ENCODE measurements at regions not wholly inside any gene's neighbourhood (a gene's known extent, or its start where the extent isn't known, plus 50 kb on each side); places are given as distances from the start of the nearest gene placed in this dataset.
"Not testable (repeated sequence)": the region's sequence is repeated elsewhere in the genome, so short reads cannot be mapped to it uniquely, and the experiment has no call there.

DNA sequence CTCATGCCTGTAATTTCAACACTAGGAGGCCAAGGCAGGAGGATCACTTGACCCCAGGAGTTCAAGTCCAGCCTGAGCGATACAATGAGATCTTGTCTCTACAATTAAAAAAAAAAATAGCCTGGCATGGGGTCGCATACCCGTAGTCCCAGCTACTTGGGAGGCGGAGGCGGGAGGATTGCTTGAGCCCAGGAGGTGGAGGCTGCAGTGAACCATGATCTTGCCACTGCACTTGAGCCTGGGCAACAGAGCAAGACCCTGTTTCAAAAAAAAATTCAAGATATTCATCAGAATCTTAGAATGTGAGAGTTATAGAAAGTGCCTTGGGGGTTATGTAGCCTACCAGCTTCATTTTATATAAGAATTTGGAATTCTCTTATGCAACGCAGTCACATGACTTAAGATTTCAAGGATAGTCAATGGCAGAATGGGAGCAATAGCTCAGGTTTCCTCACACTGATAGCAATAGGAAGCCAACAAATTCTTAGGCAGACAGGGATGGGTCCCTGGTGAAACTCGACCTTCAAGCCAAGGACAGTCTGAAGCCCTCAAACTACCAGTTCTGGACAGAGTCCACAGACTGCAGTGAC is 462.5 kb downstream of the SETD4 start:
- Histone ChIP-seq H3K27ac (no peak overlapping the region), H3K27me3 (replicated peaks in 1 of 7) (no peaks in the 10 kb centered on the region), H3K4me3 (no peak overlapping the region), H3K9me3 (peaks cover 0 to 5% (median 0%) of the 10 kb centered on the region in 8 donors), H3K4me1 (no peaks in the 10 kb centered on the region), H3K36me3 (no peaks in the 10 kb centered on the region)
- DNase-seq = no peak
- WGBS, 5 donors = 87 to 92% (median 91%) methylated on average over 7 of the region's 7 CpGs
- intact Hi-C loops (cut with DNase I; ENCODE audit: low total_unique reads) = no loop called here
- TF ChIP-seq, protein P1, sequence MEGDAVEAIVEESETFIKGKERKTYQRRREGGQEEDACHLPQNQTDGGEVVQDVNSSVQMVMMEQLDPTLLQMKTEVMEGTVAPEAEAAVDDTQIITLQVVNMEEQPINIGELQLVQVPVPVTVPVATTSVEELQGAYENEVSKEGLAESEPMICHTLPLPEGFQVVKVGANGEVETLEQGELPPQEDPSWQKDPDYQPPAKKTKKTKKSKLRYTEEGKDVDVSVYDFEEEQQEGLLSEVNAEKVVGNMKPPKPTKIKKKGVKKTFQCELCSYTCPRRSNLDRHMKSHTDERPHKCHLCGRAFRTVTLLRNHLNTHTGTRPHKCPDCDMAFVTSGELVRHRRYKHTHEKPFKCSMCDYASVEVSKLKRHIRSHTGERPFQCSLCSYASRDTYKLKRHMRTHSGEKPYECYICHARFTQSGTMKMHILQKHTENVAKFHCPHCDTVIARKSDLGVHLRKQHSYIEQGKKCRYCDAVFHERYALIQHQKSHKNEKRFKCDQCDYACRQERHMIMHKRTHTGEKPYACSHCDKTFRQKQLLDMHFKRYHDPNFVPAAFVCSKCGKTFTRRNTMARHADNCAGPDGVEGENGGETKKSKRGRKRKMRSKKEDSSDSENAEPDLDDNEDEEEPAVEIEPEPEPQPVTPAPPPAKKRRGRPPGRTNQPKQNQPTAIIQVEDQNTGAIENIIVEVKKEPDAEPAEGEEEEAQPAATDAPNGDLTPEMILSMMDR (IDR thresholded peaks at IDR 0.05 in 8 of 11, conservative IDR thresholded peaks at IDR 0.05 in 3 of 11) = no peak
- TF ChIP-seq POLR2AphosphoS5 (IDR thresholded peaks at IDR 0.05) = no peak
- TF ChIP-seq POLR2A (IDR thresholded peaks at IDR 0.05) = no peak

DNA sequence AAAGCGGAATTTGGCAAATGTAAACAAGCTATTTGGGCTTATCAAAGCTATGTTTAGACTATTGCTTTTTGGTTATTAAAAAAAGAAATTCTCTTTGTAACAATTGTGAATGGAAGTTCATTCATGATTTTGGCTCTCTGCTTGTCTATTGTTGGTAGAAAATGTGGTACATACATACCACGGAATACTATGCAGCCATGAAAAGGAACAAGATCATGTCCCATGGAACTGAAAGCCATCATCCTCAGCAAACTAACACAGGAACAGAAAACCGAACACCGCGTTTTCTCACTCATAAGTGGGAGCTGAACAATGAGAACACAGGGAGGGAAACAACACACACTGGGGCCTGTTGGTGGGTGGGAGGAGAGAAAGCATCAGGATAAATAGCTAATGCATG is 465.4 kb downstream of the SETD4 start:
- TF ChIP-seq POLR2AphosphoS5 (IDR thresholded peaks at IDR 0.05) (no peak), POLR2A (IDR thresholded peaks at IDR 0.05) (no peak)
- TF ChIP-seq, protein P1 (IDR thresholded peaks at IDR 0.05 in 8 of 11, conservative IDR thresholded peaks at IDR 0.05 in 3 of 11) = no peak
- H3K9me3 ChIP-seq = peaks cover 0 to 5% (median 0%) of the 10 kb centered on the region in 8 donors
- DNase-seq = no peak
- no peaks in the 10 kb centered on the region for H3K27me3 ChIP-seq (replicated peaks in 1 of 7)
- 89 to 96% (median 91%) methylated on average over 5 of the region's 5 CpGs for WGBS, 5 donors
- no peak overlapping the region for H3K4me3 ChIP-seq
- no peak overlapping the region for H3K27ac ChIP-seq
- H3K4me1 ChIP-seq = no peaks in the 10 kb centered on the region
- H3K36me3 ChIP-seq = no peaks in the 10 kb centered on the region
- intact Hi-C loops (cut with DNase I; ENCODE audit: low total_unique reads) = no loop called here

DNA sequence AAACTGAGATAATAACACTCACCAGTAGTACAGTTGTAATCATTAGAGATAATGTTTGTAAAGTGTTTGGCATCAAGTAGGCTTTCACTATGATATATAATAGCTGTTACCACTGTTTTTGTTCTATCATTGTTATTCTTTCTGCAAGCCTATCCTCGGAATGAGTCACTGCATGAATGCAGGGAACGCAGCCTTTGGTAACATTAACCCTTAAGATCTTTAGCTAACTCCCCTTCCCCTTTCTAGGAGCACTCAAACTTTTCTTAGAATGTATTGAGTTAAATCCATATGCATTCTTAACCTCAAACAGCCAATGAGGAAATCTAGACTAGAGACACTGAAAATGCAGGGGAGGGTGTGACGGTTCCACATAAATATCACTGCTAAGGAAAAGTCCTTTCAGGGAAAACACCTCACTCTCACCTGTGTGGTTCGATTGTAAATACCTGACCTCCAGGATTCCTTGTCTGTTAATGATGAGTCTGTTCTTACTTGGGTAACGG is 467.3 kb downstream of the SETD4 start:
- peaks cover 0 to 5% (median 0%) of the 10 kb centered on the region in 8 donors for H3K9me3 ChIP-seq
- intact Hi-C loops (cut with DNase I; ENCODE audit: low total_unique reads) = no loop called here
- no peaks in the 10 kb centered on the region for H3K4me1 ChIP-seq
- H3K27ac ChIP-seq = no peak overlapping the region
- no peaks in the 10 kb centered on the region for H3K27me3 ChIP-seq (replicated peaks in 1 of 7)
- no peaks in the 10 kb centered on the region for H3K36me3 ChIP-seq
- TF ChIP-seq POLR2A (IDR thresholded peaks at IDR 0.05) (no peak), POLR2AphosphoS5 (IDR thresholded peaks at IDR 0.05) (no peak)
- TF ChIP-seq, protein P1 (IDR thresholded peaks at IDR 0.05 in 8 of 11, conservative IDR thresholded peaks at IDR 0.05 in 3 of 11) = no peak
- WGBS, 5 donors = 56 to 73% (median 65%) methylated on average over 5 of the region's 5 CpGs
- H3K4me3 ChIP-seq = no peak overlapping the region
- DNase-seq = no peak

DNA sequence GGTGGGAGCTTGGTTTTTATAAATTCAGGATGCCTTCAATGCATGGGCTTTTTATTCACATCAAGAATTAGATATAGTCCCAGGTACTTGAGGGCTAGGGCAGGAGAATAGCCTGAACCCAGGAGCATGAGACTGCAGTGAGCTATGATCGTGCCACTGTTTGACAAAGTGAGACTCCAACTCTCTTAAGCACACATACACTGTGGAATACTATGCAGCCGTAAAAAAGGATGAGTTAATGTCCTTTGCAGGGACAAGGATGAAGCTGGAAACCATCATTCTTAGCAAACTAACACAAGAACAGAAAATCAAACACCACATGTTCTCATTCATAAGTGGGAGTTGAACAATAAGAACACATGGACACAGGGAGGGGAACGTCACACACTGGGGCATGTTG is 470.0 kb downstream of the SETD4 start:
- H3K4me1 ChIP-seq; H3K4me3 ChIP-seq; H3K9me3 ChIP-seq; intact Hi-C loops (cut with DNase I; ENCODE audit: low total_unique reads); H3K36me3 ChIP-seq; H3K27ac ChIP-seq; H3K27me3 ChIP-seq (replicated peaks in 1 of 7); DNase-seq: not testable (repeated sequence)
- WGBS, 5 donors = 86 to 94% (median 91%) methylated on average over 3 of the region's 3 CpGs

All from spleen (tissue), 11 donors.